Pancreas (tissue), 10 donors: ENCODE measurements at regions not wholly inside any gene's neighbourhood (a gene's known extent, or its start where the extent isn't known, plus 50 kb on each side); places are given as distances from the start of the nearest gene placed in this dataset.
A peak's percentile ranks its signal among the peaks of the same experiment; 100 is the strongest.
"Not testable (repeated sequence)": the region's sequence is repeated elsewhere in the genome, so short reads cannot be mapped to it uniquely, and the experiment has no call there.

Experiments used
- ATAC-seq, 4 donors: fragments of 200-7000 bp; cut with Tn5 transposase; one replicate each; pipeline versions ENCODE4 v1.8.0 to v1.9.1; 2020; ENCODE audit warnings: mild to moderate bottlenecking in 4 of 4, moderate library complexity in 4 of 4
- DNase-seq, 6 donors: peaks; one replicate each; pipeline ENCODE4 v3.0.0-alpha.2; 2020
- FAIRE-seq: peaks from 2 replicates; lab custom pipeline; 2012; peaks lifted over from hg19 to GRCh38; lab: Jason Lieb, UNC
- H3K27ac ChIP-seq, 4 donors: fragments of 200-600 bp; sonication (generic); 1 replicate in 3 of 4; 2 replicates in 1 of 4; pipeline versions ENCODE4 v1.5.0 to v1.8.0; 2020
- H3K27me3 ChIP-seq, 4 donors: fragments of 200-600 bp; one replicate each; pipeline ENCODE4 v1.8.0; 2021
- H3K36me3 ChIP-seq, 3 donors: fragments of 200-600 bp; sonication (generic) in 1 of 3; one replicate each; pipeline versions ENCODE4 v1.5.0 to v1.8.0; 2020 to 2021
- H3K4me1 ChIP-seq, 3 donors: fragments of 200-600 bp; one replicate each; pipeline ENCODE4 v1.8.0; 2021
- H3K4me3 ChIP-seq, 4 donors: fragments of 200-600 bp; sonication (generic) in 2 of 4; one replicate each; pipeline versions ENCODE4 v1.5.0 to v1.8.0; 2020 to 2021
- H3K9me3 ChIP-seq, 4 donors: fragments of 200-600 bp; one replicate each; pipeline ENCODE4 v1.8.0; 2021
- WGBS, 2 donors: extraction: QIAGEN DNeasy Blood & Tissue Kit; methylation state at CpG; one replicate each; pipeline ENCODE4 v1.1.7; 2013; 5-methylcytosine and 5-hydroxymethylcytosine counted together
- intact Hi-C, 3 donors: fragments of 100-400 bp; cut with DNase I; formaldehyde crosslinking; loops; one replicate each; pipeline versions ENCODE4 v1.11.1 to v1.14.2; 2022
- TF ChIP-seq, protein P1 (sequence below), 4 donors: fragments of 200-600 bp; sonication (generic) in 3 of 4; IDR thresholded peaks; one replicate each; pipeline versions ENCODE4 v1.5.0 to v1.8.0; 2021; ENCODE audit warnings: antibody characterized with exemption in 4 of 4
- donor health status: healthy with polysubstance abuse.
- donor health status: DM: no; HTN: no; CAD: no; lungs with moderate emphysema.
- donor health status: DM: no; HTN: no; CAD: no.
- donor health status: control.
- donor health status: control.
- donor health status: Bipolar disorder and iron deficiency.
- donor health status: DM: yes; HTN: yes; CAD: no.
- donor health status: DM: no; HTN: no; CAD: no.
- donor health status: DM: no; HTN: no; CAD: no.
- donor health status: DM: yes; HTN: yes; CAD: no.

DNA sequence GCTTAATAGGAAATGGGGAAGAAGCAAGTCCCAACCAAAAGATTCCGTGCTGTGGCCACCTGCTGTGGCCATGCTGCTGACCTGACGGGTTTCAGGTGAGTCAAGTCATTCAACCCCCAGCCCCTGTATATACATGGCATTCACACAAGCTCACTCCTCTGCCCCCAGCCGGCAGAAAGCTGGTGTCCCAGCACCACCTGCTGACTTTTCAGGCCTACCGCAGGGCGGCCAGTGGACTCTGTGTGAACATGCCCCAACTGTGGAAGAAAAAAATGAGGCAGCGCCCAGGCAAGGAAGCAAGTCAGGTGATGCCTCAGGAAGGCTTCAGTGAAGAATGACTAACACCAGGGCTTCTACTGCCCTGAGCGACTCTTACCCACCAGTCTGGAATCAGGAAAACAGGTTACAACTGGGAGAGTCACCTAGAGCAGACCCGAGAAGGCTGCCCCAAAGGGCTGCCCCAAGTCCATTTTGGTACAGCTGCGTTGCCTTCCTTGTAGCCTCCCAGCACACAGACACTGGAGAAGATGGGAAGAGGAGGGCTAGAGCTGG lies 536.5 kb downstream of the TP53TG3F start:
- H3K4me3 ChIP-seq, FAIRE-seq, ATAC-seq, H3K9me3 ChIP-seq, H3K36me3 ChIP-seq, H3K27me3 ChIP-seq, intact Hi-C loops, H3K4me1 ChIP-seq, H3K27ac ChIP-seq: not testable (repeated sequence)
- 53 to 68% methylated on average over 6 to 8 of the region's 9 CpGs for WGBS, 2 donors
- DNase-seq, result peak in 1 of 6 donors; percentile 28

DNA sequence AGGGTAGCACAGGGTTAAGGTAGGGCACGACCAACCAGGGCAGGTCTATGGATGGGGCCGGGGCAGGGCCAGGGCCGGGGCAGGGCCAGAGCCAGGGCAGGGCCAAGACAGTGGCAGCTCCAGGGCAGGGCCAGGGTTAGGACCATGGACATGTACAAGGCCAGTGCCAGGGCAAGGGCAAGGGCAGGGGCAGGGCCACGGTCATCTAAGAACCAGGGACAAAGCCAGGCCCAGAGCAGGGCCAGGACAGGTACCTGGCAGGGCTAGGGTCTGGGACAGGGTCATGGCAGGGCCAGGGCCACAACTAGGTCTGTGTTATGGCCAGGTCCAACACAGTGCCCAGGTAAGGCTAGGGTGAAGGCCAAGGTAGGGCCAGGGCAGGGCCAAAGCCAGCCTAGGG lies 541.8 kb downstream of the TP53TG3F start:
- H3K4me3 ChIP-seq, H3K27ac ChIP-seq, intact Hi-C loops, ATAC-seq, H3K9me3 ChIP-seq, H3K4me1 ChIP-seq, H3K27me3 ChIP-seq, FAIRE-seq, H3K36me3 ChIP-seq: not testable (repeated sequence)
- WGBS, 2 donors, result 47 to 83% methylated on average over 1 to 2 of the region's 4 CpGs
- peak in 1 of 6 donors; percentile 60 for DNase-seq

DNA sequence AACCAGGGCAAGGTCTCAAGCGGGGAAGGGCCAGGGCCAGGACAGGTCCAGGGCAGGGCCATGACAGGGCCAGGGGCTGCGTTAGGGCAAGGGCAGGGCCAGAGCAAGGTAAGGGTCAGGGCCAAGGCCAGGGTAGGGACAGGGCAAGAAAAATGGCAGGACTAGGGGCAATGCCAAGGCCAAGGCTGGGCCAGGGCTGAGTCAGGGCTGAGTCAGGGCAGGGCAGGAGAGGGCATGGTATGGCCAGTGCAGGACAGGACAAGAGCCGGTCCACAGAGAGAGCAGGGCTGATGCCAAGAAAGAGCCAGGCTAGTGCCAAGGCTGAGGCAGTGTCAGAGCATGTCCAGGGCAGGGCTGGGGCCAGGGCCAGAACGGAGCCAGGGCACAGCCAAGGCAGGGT lies 542.5 kb downstream of the TP53TG3F start:
- H3K27ac ChIP-seq, H3K27me3 ChIP-seq, H3K36me3 ChIP-seq, H3K4me1 ChIP-seq, ATAC-seq, H3K4me3 ChIP-seq, H3K9me3 ChIP-seq, intact Hi-C loops, FAIRE-seq: not testable (repeated sequence)
- WGBS, 2 donors, result 57 to 75% methylated on average over 1 to 2 of the region's 4 CpGs
- DNase-seq, result peak in 1 of 6 donors; percentile 36

DNA sequence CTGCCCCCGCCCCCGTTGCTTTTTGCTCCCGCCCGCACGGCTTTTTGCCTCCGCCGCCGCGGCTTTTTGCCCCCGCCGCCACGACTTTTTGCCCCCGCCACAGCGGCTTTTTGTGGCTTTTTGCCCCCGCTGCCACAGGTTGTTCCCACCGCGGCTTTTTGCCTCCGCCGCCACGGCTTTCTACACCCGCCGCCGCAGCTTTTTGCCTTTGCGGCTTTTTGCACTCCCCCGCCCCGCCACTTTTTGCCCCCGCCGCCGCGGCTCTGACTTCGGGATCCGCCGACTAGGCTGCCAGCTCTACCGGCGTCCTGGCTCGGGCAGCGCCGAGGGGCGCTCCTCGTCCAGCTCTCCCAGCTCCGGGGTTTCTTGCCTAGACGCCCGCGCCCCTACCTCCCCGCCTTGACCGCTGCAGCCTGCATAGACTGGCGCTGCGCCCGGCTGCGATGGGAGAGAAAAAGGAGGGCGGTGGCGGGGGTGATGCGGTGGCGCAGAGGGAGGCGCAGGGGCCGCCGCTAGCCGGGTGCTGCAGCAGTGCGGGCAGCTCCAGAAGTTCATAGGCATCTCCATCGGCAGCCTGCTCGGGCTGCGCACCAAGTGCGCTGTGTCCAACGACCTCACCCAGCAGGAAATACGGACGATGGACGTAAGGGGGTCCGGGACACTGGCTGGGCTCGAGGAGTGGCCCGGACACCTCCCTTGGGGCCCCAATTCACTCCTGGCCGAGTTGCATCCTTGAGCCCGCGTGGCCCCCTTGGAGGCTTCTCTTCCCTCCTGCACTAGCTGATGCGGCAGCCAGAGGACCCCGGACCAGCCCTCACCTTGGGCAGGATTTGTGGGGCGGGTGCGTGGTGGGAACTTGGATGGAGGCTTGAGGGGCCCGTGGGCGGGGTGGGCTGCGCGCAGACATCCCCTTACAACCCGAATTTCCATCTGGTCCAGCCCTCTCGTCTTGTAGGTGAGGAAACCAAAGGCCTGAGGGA lies 555.7 kb downstream of the TP53TG3F start:
- H3K4me1 ChIP-seq, ATAC-seq, H3K4me3 ChIP-seq, DNase-seq, FAIRE-seq, H3K9me3 ChIP-seq, H3K27ac ChIP-seq, H3K36me3 ChIP-seq, H3K27me3 ChIP-seq, intact Hi-C loops: not testable (repeated sequence)
- 42 to 48% methylated on average over 63 to 83 of the region's 83 CpGs for WGBS, 2 donors

- ATAC-seq, intact Hi-C loops, H3K27ac ChIP-seq, H3K36me3 ChIP-seq, DNase-seq, H3K4me3 ChIP-seq, H3K4me1 ChIP-seq, H3K27me3 ChIP-seq, H3K9me3 ChIP-seq: not testable (repeated sequence)
- FAIRE-seq, result peak; percentile 69
Observed at GRCh38 chr16:34018277-34018676, 558.9 kb downstream of the TP53TG3F start.

- no peak overlapping the region for H3K4me3 ChIP-seq
- ATAC-seq, result no peak
- no peaks in the 10 kb centered on the region for H3K36me3 ChIP-seq
- intact Hi-C loops, result no loop called here
- H3K27me3 ChIP-seq, result no peaks in the 10 kb centered on the region
- no peak overlapping the region for H3K27ac ChIP-seq
- DNase-seq, result peak in 2 of 6 donors; percentile 5 to 28
- no peaks in the 10 kb centered on the region for H3K4me1 ChIP-seq
- FAIRE-seq, result no peak
- TF ChIP-seq, protein P1, sequence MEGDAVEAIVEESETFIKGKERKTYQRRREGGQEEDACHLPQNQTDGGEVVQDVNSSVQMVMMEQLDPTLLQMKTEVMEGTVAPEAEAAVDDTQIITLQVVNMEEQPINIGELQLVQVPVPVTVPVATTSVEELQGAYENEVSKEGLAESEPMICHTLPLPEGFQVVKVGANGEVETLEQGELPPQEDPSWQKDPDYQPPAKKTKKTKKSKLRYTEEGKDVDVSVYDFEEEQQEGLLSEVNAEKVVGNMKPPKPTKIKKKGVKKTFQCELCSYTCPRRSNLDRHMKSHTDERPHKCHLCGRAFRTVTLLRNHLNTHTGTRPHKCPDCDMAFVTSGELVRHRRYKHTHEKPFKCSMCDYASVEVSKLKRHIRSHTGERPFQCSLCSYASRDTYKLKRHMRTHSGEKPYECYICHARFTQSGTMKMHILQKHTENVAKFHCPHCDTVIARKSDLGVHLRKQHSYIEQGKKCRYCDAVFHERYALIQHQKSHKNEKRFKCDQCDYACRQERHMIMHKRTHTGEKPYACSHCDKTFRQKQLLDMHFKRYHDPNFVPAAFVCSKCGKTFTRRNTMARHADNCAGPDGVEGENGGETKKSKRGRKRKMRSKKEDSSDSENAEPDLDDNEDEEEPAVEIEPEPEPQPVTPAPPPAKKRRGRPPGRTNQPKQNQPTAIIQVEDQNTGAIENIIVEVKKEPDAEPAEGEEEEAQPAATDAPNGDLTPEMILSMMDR (IDR thresholded peaks at IDR 0.05), result no peak
- H3K9me3 ChIP-seq, result no peaks in the 10 kb centered on the region
- WGBS, 2 donors, result 40 to 54% methylated on average over 36 to 42 of the region's 42 CpGs
Observed at GRCh38 chr16:34050787-34051320, 591.4 kb downstream of the TP53TG3F start.

DNA sequence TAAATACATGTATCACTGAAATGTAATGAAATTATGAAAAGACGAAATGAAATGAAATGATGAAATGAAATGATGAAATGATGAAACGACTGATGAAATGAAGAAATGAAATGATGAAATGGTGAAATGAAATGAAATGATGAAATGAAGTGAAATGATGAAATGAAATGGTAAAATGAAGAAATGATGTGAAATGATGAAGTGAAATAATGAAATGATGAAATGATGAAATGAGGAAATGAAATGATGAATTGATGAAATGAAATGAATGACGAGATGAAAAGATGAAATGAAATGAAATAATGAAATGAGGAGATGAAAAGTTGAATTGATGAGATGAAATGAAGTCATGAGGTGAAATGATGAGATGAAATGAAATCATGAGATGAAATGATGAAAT lies 594.7 kb downstream of the TP53TG3F start:
- no peaks in the 10 kb centered on the region for H3K9me3 ChIP-seq
- DNase-seq, result no peak
- H3K27me3 ChIP-seq, result no peaks in the 10 kb centered on the region
- H3K4me3 ChIP-seq, result no peak overlapping the region
- TF ChIP-seq, protein P1 (IDR thresholded peaks at IDR 0.05), result no peak
- no peaks in the 10 kb centered on the region for H3K4me1 ChIP-seq
- no peak overlapping the region for H3K27ac ChIP-seq
- no peak for ATAC-seq
- H3K36me3 ChIP-seq, result no peaks in the 10 kb centered on the region
- WGBS, 2 donors, result 50 to 64% methylated on average over 3 of the region's 3 CpGs
- intact Hi-C loops, result no loop called here
- no peak for FAIRE-seq
